NCI-H2107 (cell line): ENCODE measurements at regions not wholly inside any gene's neighbourhood (a gene's known extent, or its start where the extent isn't known, plus 50 kb on each side); places are given as distances from the start of the nearest gene placed in this dataset.

Experiments
- DNase-seq: peaks from one replicate; lab custom pipeline; 2025; lab: John Stamatoyannopoulos, UW

GRCh38 chr3:103624271-103624670, 1189.5 kb downstream of the ZPLD1 start:
- DNase-seq, result no peak

GRCh38 chr3:103629391-103629790, 1194.6 kb downstream of the ZPLD1 start:
- no peak for DNase-seq

DNA sequence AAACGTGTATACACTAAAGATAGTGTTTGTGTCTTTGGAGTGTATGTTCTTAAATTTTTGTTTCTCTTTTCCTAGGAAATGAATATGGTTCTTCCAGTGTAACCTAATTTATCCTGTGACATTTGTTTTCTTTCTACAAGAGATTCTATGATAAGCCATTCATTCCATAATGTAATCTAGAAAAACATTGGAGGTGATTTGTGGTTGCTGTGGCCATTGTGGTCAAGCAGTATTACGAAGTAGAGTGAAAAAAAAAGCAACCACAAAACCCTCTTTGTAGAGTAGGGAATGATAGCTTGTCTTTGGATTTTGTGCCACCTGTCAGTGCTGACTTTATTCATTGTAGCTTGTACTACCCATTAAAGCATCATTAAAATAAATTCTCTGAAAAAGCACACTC, 1209.6 kb downstream of the ZPLD1 start:
- DNase-seq, result no peak

GRCh38 chr3:103653996-103654395, 1219.2 kb downstream of the ZPLD1 start:
- no peak for DNase-seq

DNA sequence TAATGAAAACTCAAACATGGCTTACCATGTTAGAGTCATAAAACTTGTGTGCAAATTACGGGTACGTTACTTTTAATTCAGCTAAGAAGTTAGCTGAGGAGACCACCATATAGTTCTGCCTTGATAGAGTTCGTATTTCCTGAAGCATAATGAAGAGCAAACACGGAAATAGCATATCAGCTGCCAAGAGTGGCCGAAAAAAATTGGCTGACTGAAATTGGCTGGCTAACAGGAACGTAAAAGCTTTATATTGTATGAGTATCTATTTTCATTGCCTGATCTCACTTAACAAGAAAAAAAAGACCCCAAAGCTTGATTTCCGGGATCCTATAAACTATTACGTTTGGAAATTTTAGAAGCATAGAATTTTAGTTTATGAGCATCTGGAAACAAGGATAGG, 1222.9 kb downstream of the ZPLD1 start:
- no peak for DNase-seq

DNA sequence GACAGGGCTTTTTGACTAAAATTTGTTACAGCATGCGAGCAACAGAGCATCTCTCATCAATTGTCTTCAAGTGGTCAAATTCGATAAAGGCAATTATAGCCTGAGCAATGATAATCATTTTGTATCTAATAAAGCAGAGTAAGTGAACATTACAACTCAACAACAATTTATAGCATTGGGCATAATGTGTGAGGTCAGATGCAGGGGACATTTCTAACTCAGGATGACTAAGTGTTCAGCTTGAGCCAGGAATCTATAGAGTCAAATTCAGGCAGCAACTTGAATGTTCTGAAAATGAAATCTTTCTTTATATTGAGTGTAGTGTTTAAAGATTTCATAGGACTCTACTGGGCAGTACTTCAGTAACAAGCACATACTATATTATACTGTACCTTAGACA, 1226.0 kb downstream of the ZPLD1 start:
- DNase-seq, result no peak

GRCh38 chr3:103662591-103662990, 1227.8 kb downstream of the ZPLD1 start:
- DNase-seq, result no peak

DNA sequence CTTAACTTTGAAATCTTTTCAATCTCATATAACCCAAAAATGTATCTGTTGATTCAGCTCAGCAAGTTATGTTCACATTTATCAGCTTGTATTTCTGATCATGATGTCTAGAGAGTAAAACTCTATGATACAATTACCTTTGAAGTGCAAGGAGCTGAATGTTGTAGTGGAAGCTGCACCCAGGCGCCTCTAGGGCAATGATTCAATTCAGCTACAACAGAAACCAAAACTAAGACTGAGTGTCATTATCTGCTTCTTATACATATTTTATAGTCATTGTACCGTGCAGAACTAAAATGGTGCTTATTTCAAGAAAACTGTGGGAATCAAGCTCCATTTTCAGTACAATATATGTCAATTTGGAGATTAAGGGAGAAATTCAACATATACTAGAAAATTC, 1237.5 kb downstream of the ZPLD1 start:
- no peak for DNase-seq

DNA sequence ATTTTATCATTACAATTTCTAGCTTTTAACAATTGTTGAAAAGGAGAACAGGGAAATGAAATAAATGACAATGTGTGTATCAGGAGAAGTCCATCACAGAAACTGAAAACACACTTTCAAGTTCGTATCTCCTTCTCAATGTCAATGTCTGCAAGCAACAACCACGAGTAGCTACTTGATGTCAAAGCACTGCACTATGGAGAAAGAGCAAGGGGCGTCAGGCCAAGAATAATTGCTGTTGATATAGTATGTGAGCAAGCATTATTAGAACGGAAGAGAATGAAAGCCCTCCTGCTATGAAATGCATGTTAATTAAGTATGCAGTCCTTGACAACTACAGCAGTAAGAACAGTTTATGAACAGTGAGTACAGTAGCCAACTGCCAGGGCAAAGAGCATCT, 1250.1 kb downstream of the ZPLD1 start:
- no peak for DNase-seq

DNA sequence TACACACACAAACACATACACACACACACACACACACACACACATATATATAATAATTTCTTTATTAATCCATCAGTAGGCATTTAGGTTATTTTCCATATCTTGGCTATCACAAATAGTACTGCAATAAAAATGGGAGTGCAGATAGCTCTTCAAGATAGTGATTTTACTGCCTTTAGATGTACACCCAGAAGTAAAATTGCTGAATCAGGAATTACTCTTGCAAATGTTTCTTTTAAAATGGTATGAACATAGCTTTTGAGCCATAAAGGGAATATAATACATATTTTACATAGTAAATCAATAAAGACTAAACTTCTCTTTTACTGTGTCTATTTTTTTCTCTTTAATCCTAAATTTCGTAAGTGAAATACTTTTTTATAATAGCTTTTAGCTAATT, 1251.1 kb downstream of the ZPLD1 start:
- DNase-seq, result no peak

GRCh38 chr3:103690536-103690935, 1255.7 kb downstream of the ZPLD1 start:
- DNase-seq, result no peak

DNA sequence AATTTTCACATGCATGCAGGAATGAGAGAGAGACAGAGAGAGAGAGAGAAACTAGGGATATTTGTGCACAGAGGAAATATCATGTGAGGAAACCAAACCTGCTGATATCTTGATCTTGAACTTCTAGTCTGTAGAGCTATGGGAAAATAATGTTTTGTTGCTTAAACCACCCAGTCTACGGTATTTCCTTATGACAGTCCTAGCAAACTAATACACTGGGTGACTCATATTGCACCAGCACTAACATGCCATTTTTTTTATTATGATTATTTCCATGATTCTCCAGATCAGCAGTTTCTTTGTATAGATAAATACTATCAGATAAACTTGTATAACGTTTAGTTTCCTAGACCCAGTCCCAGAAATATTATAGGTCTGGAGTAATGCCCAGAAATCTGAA, 1259.0 kb downstream of the ZPLD1 start:
- DNase-seq, result no peak

DNA sequence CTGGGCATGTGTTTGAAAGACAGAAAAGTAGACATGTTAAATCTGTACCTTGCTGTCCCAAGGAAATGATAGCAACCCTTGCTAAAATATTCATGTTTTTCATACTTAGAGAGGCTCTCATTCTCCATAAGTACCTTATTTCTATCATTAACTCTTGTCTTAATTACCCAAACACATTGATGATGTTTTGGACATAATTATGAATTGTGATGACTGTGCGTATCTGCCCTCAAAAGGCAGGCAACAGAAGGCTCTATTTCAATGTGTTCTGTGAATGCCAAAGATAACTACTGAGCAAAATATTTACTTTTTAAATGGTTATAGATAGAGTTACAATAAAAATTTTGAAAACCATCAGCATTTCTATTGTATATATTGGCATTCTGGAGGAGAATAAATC, 1263.8 kb downstream of the ZPLD1 start:
- no peak for DNase-seq

GRCh38 chr3:103699228-103699627, 1264.4 kb downstream of the ZPLD1 start:
- no peak for DNase-seq

GRCh38 chr3:103705641-103706040, 1270.8 kb downstream of the ZPLD1 start:
- no peak for DNase-seq

DNA sequence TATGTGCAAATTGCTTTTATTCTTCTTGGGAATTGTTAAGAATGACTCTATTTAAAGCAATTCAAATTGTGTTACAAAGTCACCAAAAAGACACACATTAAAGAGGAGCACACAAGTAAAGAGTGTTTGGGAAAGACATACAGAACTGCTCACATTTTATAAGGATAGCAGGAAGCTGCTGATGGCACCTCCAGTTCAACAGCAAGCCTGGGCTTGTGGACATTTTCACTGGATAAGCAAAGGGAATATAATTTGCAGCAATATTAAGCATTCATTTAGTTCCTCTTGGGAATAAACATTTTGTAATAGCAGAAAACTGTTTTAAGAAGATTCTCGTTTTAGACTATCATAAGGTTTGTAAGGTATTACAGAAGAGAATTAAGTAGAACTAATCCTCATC, 1271.9 kb downstream of the ZPLD1 start:
- no peak for DNase-seq

GRCh38 chr3:103711670-103712069, 1276.9 kb downstream of the ZPLD1 start:
- DNase-seq, result no peak

- DNase-seq, result no peak
Observed at GRCh38 chr3:103712320-103713008, 1277.6 kb downstream of the ZPLD1 start.

- DNase-seq, result no peak
Observed at GRCh38 chr3:103729547-103729946, 1294.7 kb downstream of the ZPLD1 start.

DNA sequence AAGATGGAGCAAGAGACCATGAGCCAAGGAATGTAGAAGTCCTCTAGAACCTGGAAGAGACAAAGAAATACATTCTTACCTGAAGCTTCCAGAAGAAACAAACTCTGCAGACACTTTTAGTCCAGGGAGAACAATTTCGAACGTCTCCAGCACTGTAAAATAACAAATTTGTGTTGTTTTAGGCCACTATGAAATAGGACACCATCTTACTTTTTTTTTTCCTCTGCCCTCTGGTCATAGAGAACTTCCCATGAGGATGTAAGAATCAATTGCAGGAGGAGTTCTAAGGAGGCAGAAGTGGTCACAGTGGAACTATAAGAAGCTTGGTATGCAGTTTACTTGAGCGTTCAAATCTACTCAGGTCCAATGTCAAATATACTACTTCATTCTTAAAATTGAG, 1295.9 kb downstream of the ZPLD1 start:
- no peak for DNase-seq

- no peak for DNase-seq
Observed at GRCh38 chr3:103752986-103753385, 1318.2 kb downstream of the ZPLD1 start.

- DNase-seq, result no peak
Observed at GRCh38 chr3:103767635-103768034, 1332.8 kb downstream of the ZPLD1 start.

GRCh38 chr3:103785017-103785416, 1350.2 kb downstream of the ZPLD1 start:
- no peak for DNase-seq

GRCh38 chr3:103785537-103785936, 1350.7 kb downstream of the ZPLD1 start:
- no peak for DNase-seq

- DNase-seq, result no peak
Observed at GRCh38 chr3:103786296-103786695, 1351.5 kb downstream of the ZPLD1 start.
